Hematopoietic multipotent progenitor cell treated with erythropoietin and hydrocortisone succinate and interleukin-3 and kit ligand, for 8 days (in vitro differentiated cells): ENCODE measurements at regions not wholly inside any gene's neighbourhood (a gene's known extent, or its start where the extent isn't known, plus 50 kb on each side); places are given as distances from the start of the nearest gene placed in this dataset.

Source experiments
- DNase-seq: peaks from one replicate; pipeline ENCODE4 v3.0.0-alpha.2; 2015

DNA sequence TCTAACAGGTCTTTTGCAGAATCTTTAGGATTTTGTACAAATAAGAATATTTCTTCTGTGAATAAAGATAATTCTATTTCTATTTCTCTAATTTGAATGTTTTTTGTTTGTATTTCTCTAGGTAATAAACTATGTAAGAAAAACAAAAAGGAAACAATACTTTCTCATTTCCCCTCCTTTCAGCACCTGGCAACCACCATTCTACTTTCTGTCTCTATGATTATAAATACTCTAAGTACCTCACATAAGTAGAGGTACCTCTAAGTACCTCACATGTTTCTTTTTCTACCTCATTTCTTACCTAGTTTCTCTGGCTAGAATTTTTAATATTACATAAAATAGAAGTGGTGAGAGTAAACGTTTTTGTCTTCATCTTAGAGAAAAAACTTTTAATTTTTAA lies 550.0 kb downstream of the EPHA5 start:
- DNase-seq: no peak

DNA sequence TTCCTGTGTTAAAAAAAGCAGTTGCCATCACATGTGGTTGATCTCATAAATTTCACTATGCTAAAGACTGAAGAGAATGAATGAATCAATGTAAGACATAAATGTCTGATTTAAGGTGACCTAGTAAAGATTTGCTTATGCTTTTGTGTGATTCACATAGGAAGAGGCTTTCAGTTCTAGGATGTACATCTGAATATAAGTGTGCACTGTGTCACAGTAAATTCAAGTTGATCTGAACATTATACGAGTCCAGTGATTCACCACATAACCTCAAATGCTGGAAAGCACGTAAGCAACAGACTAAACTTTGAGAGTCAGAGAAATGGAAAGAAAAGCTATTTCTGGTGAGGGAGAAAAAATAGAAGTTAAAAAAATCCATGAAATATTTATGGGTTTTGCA lies 567.9 kb downstream of the EPHA5 start:
- no peak for DNase-seq

DNA sequence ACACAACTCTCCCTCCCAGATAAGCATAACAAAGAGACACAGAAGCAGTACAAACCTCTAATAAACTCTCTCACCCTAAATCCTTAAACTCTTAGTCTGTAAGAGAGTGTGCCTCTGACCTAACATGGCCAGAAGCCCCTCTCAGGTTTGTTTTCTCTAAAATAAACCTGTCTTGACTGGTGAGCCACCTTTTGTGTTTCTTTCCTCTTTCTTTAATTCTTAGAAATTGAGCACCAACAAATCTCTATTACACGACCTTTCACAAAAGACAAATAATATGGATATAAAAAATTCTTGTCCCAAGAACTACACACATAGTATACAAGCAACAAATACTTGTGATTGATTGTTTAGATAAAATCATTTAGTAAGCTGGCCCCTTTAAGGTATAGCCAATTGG lies 573.7 kb downstream of the EPHA5 start:
- no peak for DNase-seq

DNA sequence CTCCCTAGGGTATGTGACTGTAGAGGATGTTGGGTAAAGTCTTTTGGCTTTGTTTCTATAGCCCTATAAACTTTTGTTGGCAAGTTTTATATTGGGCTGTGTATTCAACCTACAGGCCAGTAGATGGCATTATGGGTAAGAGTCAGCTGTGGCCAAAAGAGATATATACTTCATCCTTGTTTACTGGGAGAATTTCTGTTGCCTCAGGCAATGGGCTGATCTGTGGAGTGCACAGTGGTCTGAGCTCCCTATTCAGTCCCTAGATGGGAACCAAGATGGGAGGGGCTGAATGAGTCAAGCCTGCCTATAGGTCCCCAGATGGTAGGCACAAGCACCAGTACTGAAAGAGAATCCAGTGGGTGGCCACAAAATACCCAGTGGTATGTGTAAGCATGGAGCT lies 580.6 kb downstream of the EPHA5 start:
- no peak for DNase-seq

DNA sequence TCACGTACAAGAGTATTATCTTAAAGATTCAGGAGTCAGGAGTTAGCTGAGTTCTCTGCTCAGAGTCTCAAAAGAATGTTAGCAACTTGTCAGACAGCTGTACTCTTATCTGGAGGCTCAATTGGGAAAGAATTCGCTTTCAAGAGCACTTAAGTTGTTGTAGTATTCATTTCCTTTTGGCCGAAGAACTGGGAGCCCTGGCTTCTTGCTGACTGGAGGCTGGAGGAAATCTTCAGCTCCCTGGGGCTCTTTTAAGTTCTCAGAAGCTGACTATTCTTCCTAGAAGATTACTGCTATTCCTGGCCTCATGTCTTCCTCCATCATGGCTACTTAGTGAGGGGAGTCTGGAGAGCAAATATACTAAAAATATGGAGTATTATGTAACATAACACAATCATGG lies 587.2 kb downstream of the EPHA5 start:
- no peak for DNase-seq

DNA sequence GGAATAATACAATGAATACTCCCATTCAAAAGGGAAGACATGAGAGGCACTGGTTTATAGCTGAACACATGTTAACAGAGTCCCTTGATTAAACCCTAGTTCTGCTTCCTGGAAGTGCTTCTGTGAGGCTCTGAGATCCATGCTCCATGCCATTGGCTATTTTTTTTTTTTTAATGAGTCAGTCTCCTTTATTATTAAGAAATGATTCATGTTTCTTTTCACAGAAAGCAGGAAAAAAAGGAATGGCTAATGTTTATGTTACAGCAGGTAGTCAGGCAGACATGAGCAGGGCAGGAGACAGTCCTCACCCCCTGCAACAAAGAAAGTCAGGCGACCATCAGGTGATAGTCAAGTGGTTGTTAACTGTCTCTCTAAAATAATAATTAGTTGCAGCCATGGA lies 598.7 kb downstream of the EPHA5 start:
- no peak for DNase-seq

DNA sequence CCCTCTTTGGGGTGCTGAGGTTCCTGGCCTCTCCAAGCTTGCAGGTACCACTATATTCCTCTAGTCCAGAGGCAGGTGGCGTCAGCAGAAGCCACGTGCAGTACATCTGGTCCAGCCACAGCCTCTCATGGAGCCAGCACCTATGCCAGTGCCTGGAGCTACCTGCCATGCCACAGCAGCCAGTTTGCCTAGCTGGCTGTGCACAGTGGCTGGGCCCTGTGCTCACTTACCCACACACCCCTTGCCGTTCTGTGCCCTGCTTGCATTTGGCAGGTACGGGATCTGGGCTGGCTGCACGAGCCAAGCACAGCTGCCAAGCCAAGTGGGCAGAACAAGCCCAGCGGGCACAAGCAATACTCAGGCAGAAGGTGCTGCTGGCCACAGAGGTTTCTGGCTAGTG lies 601.1 kb downstream of the EPHA5 start:
- DNase-seq: no peak

DNA sequence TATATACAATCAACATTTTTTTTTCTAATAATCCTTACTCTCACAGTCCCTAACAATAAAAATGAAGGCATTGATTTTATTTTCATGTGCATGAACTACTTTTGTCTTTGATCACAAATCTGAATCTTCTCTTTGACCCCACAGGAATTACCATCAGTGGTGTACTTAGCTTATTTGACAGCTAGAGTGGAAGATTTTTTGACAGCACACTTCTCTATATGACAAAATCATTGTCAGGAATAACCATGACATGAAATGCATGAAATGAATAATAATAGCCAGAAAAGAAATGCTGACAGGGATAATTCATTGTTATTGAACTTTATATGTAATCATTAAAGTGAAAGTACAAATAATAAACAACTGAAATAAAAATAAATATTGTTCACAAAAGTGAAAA lies 604.2 kb downstream of the EPHA5 start:
- DNase-seq: no peak

DNA sequence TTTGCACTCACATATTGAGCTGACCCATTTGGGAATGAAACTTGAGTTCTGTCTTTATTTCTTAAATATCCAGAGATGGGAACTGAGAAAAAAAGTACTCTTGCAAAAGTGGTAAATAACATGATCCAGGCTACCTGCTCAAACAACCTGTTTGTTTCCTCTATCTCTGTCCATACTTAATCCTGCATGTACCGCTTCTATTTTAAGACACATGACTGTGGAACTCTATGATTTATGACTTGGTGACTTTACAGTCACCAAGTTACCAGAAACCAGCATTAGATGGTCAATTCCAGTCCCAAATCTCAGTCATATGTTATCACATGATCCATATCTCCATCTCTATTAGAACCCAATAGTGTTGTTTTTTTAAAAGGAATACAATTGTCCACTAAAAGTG lies 606.7 kb downstream of the EPHA5 start:
- no peak for DNase-seq

DNA sequence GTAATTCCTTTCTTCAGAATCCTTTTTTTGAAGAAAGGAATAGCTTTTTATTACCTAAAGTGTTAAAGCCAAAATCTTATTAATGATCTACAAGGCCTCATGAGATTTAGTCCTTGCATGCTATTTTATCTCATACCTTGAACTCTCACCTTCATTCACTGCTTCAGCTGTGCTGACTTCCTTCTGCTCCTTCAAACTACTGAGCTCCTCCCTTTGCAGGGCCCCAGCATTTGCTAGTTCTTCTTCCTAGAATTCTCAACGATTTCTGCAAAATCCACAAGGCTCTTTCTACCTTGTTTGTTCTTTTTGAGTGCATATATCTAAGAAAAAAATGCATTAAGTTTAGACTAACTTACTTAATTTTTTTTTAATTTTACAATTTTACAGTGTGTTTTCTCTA lies 619.5 kb downstream of the EPHA5 start:
- no peak for DNase-seq

DNA sequence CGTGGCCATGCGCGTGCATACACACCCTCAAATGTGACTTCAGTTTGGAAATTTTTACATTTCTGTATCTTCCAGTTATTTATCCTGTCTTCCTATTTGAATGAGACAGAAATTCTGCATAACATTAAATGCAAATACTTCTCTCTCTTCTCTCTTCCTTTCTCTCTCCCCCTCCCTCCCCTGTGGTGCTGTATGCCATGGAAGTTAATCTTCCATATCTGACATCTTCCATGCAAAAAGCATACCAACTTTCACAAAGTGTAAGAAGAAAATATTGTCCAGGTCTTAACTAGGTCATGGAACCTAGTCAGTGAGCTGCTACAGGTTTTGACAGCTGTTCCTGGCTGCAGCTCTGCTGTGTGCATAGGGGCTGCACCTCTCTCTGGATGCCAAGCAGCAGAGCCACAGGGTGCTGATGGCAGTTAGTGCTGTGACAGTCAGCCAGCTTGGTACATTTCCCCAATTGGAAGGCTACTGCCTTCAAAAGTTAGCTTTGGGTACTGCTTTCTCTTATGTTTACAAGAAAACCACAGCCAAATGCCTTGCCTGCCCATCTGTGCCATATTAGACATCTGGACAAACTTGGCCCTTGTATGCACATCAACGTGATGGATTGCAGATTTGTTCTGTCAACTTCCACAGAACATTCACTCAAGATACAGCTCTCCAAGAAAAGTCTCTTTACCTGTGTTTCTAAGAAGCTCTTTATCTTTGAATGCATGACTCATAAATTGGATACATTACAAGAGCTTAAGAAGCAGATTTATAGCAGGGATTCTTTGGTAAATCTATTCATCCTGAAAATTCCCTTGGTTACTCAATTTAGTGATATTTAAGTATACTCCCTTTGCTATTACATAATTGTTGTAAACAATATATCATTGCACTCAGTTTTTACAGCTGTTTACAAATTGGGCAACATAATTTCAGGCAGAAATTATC lies 623.8 kb downstream of the EPHA5 start:
- no peak for DNase-seq

DNA sequence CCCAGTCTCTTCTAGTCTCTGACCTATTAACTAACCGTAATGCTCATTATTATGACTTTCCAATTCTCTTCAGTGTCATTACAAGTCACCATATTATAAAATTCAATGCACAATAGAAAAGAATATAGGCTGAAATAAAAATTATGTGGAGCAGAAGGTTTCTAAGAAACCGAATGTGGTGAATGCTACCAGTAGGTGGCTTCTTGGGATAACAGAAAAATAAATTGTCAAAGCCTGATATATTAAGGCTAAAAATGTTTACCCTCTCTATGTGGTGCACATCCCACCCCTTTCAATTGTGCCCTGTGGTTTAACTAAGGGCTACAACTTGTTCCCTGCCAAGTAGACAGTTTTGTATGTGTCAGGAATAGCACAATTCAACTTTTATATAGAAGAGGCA lies 624.6 kb upstream of the TECRL start:
- DNase-seq: no peak

DNA sequence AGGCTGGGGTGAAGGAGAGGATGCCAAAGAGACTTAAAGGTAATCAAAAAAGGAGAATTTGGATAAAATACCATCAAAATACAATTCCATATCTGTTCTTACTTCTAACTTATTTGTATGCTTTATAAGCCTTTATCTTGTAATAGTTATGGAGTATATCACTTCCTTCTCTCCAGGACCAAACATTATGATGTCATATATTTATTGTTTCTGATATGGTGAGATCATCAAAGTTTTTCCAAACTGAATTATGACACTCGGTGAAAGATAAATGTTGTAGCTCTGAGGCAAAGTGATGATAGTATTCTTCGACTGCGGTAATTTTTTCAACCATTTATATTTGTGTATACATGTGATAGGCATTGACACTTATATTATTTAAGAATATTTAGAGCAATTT lies 619.3 kb upstream of the TECRL start:
- no peak for DNase-seq

DNA sequence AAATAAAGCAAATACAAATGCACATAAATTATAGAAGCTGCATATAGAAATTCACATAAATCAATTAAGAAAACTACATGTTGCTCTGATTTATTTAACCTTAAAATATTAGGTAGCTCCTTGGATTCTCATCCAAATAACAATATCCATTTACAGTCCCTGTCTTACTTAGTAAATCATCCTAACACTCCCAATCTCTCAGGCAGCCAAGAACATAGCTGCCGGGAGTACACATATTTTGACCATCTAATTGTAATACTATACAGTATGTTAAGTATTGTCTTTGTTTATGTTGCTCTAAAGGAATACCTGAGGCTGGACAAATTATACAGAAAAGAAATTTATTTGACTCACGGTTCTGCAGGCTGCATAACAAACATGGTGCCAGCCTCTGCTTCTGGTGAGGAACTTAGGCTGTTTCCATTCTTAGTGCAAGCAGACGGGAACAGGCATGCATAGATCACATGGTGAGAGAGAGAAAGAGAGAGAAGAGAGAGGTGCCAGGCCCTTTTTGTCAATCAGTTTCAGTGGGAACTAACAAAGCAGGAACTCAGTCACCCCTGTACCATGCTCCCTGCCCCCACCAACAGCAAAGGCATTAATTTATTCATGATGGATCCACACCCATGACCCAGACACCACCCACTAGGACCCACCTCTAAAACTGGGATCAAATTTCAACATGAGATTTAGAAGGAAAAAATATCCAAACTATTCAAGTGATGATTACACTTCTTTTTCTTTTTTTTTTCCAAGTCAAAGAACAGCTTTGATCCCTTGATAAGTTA lies 614.8 kb upstream of the TECRL start:
- no peak for DNase-seq

DNA sequence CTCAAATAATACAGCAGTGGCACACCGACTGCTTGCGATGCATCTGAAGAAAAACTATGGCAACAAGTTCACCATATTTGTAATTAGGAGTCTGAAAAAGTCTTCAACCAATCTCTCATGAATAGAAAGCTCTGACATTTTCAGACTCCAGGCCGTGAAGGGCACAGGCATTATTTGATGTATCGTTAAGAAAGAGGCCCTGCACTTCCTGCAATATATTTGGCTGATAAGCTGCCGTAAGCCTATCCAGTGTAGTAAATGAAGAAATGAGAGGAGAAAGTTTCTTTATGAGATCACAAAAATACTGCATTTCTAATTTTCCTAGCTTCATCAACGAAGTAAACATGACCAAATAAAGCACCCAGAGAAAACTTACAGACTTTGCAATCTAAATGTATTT lies 613.8 kb upstream of the TECRL start:
- peak; percentile 20 for DNase-seq

DNA sequence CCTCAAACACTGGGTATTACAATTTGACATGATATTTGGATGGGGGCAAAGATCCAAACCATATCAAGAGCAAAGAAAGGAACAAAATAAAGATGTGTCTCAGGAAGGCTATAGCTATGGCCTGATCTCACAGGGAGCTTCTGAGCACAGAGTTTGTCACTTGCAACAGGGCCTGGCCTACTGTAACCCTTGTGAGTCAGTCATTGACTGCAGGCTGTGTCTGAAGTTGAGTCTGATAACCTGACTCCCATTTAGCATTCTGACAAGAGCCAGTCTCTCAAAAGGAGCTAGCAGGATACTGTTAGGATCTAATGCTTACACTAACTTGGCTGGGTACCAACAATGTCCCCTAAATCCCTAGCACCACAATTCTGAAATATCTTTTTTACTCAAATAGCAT lies 612.5 kb upstream of the TECRL start:
- no peak for DNase-seq

DNA sequence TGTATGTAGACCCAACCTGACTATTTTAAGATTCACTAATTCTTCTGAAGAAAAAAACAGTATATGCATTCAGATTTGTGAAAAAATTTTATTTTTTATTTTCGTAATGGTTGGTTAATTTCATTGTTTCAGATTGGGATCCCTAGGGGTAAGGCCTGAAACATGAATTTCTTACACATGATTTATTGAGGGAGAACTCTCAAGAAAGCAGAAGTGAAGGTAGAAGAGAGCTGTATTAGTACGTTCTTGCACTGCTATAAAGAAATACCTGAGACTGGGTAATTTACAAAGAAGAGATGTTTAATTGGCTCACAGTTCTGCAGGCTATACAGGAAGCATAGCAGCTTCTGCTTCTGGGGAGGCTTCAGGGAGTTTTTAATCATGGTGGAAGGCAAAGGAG lies 611.9 kb upstream of the TECRL start:
- DNase-seq: no peak

DNA sequence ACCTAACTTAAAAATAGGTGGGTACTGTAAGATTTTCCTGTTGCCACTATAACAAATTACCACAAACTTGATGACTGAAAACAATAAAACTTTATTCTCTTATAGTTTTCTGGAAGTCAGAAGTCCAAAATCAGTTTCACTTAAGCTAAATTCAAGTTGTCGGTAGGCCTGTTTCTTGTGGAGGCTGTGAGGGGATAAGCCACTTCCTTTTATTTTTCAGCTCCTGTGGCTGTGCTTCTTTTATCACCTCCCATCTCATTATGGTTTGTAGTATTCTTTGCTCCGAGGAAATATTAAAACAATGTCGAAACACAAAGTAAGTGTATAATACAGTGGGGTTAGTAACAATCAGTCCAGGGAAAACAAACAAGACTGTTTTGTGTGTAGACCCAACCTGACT lies 610.5 kb upstream of the TECRL start:
- DNase-seq: no peak

DNA sequence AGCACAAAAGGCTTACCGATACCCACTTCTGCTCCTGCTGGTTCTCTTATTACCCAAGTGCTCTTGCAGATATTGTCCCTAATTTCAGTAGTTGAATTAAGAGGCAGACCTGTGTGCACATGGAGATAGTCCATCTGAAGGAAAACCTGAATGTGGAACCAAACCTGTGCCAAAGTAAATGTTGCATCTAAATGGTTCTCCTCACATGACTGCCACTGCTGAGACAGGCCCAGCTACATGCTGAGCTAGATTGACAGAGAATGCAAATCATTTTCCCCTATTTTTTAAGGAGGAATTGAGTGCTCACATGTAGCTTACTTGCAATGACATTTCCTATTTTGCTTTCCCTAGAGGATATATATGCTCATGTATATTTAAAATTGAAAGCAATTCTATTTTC lies 609.1 kb upstream of the TECRL start:
- no peak for DNase-seq

DNA sequence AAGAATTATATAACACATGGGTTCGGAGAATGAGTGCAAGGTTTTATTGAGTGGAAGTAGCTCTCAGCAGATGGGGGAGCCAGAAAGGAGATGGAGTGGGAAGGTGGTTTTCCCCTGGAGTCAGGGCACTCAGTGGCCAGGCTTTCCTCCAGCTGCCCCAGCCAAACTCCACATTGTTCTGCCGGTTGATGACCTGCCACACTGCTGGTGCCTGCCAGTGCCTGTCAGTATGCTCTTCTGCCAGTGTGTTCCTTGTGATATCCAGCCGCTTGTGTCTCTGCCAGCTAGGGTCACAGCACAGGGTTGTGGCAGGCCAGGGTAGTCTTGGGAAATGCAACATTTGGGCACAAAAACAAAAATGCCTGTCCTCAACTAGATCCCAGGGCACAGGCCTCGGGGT lies 604.8 kb upstream of the TECRL start:
- no peak for DNase-seq

DNA sequence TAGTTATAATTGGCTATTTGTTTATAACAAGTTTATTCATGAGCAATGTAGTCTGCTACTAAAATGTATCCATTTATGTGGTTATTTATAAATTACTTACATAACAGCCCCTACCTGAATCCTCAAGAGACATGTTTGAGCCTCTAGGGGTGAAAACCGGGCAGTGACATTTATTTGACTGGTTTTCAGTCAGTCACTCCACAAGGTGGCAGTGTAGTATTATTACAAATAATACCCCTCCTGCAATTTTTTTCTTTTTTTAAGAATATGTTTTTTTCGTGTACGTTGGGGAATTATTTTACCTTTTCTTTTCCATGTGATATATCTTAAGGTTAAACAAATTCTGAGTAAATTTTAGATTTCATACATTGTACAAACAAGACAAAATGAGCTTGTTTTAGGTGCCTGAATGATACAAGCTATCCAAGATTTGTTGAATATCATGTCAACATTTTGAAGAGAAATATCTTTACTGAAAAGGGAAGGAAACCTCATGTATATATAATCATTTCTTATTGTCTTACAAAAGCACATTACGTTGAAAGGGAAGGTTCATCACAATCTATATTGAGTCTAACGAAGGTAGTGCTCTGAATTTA lies 598.7 kb upstream of the TECRL start:
- DNase-seq: peak; percentile 56

DNA sequence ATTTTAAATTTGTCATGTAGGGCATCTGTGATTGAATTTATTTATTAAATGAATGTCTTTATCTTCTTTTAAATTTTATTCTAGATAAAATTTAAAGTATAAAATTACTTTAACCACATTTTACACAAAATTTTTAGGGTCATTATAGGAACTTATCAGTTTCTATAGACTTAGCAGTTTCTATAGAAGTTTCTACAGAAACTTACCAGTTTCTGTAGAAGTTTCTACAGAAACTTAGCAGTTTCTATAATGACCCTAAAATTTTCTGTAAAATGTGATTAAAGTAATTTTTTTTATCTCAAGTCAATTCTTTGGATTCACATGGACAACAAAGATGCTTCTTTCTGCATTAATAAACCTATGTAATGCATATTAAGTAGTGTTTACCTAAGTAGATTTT lies 565.9 kb upstream of the TECRL start:
- DNase-seq: no peak

DNA sequence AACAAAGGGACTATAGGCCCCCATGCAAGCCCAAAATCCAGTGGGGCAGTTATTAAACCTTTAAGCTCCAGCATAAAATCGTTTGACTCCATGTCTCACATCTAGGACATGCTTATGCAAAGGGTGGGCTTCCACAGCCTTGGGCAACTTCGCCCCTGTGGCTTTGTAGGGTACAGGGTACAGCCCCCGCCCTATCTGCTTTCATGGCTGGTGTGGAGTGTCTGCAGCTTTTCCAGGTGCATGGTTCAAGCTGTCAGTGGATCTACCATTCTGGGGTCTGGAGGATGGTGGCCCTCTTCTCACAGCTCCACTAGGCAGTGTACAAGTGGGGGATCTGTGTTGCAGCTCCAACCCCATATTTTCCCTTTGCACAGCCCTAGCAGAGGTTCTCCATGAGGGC lies 559.8 kb upstream of the TECRL start:
- no peak for DNase-seq

DNA sequence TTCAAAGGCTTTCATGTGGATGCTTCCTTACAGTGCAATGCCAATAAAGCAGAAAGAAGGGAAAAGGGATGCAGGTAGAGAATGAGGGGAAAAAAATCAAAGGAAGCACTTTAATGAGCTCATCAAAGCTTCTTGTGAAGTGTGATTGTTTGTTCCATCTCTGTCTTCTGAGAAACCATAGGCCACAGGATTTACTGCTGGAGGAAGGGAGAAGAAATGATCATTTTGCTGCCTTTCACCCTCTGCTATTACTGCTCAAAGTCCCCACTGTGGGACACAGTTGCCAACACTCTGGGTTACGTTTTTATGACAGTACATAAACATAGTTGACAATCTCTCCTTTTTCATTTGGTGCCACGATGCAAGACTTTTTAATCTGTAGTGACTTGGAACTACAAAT lies 558.0 kb upstream of the TECRL start:
- DNase-seq: no peak
